ENCODE measurements at regions not wholly inside any gene's neighbourhood (a gene's known extent, or its start where the extent isn't known, plus 50 kb on each side); places are given as distances from the start of the nearest gene placed in this dataset.

DNA sequence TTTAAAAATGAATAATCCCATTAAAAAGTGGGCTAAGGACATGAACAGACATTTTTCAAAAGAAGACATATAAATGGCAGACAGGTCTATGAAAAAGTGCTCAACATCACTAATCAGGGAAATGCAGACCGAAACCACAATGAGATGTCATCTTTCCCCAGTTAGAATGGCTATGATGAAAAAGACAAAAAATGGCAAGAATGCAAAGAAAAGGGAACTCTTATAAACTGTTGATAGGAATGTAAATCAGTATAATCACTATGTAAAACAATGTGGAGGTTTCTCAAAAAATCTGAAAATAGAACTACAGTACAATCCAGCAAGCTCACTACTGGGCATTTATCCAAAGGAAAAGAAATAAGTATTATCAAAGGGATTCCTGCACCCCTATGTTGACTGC is 169.2 kb downstream of the METTL4 start:
- no peak for TF ChIP-seq GATA3 (IDR thresholded peaks at IDR 0.05; ENCODE audit: low read depth, low read length)
- TF ChIP-seq GATA2 (IDR thresholded peaks at IDR 0.05; ENCODE audit: low read depth, low read length): no peak
